Subcutaneous abdominal adipose tissue (tissue), 5 donors: ENCODE measurements at regions not wholly inside any gene's neighbourhood (a gene's known extent, or its start where the extent isn't known, plus 50 kb on each side); places are given as distances from the start of the nearest gene placed in this dataset.

Source experiments
- H3K27ac ChIP-seq: one replicate; pipeline ENCODE4 v1.7.0; 2013; ENCODE audit warnings: low read depth, mild to moderate bottlenecking, inconsistent platforms, low read length, moderate library complexity
- H3K27me3 ChIP-seq, 5 donors: one replicate each; pipeline ENCODE4 v1.7.0; 2013; ENCODE audit warnings: low read length in 5 of 5, inconsistent platforms in 1 of 5; ENCODE audit not compliant: control insufficient read depth in 5 of 5, insufficient read depth in 4 of 5
- H3K36me3 ChIP-seq, 5 donors: one replicate each; pipeline ENCODE4 v1.7.0; 2013; ENCODE audit warnings: low read length in 5 of 5; ENCODE audit not compliant: control insufficient read depth in 5 of 5, insufficient read depth in 5 of 5
- H3K4me1 ChIP-seq, 5 donors: one replicate each; pipeline ENCODE4 v1.7.0; 2013; ENCODE audit warnings: low read length in 5 of 5, mild to moderate bottlenecking in 3 of 5, moderate library complexity in 1 of 5; ENCODE audit not compliant: control insufficient read depth in 5 of 5, insufficient read depth in 5 of 5
- H3K4me3 ChIP-seq, 5 donors: one replicate each; pipeline ENCODE4 v1.7.0; 2013; ENCODE audit warnings: low read length in 5 of 5, low read depth in 1 of 5
- H3K9ac ChIP-seq, 5 donors: one replicate each; pipeline ENCODE4 v1.7.0; 2013; ENCODE audit warnings: low read length in 5 of 5, mild to moderate bottlenecking in 4 of 5, moderate library complexity in 3 of 5
- H3K9me3 ChIP-seq, 5 donors: one replicate each; pipeline ENCODE4 v1.7.0; 2013; ENCODE audit warnings: low read length in 5 of 5; ENCODE audit not compliant: control insufficient read depth in 5 of 5
- donor health status: healthy.
- donor health status: healthy.
- donor health status: healthy.
- donor health status: healthy.
- donor health status: healthy.

- H3K9ac ChIP-seq = no peak overlapping the region
- peaks cover 0 to 7% (median 0%) of the 10 kb centered on the region in 5 donors for H3K9me3 ChIP-seq
- H3K27me3 ChIP-seq = no peaks in the 10 kb centered on the region
- no peak overlapping the region for H3K27ac ChIP-seq
- H3K4me1 ChIP-seq = no peaks in the 10 kb centered on the region
- no peak overlapping the region for H3K4me3 ChIP-seq
- H3K36me3 ChIP-seq = no peaks in the 10 kb centered on the region
Measured at GRCh38 chr6:3545156-3545555, 88.3 kb upstream of the SLC22A23 start.

DNA sequence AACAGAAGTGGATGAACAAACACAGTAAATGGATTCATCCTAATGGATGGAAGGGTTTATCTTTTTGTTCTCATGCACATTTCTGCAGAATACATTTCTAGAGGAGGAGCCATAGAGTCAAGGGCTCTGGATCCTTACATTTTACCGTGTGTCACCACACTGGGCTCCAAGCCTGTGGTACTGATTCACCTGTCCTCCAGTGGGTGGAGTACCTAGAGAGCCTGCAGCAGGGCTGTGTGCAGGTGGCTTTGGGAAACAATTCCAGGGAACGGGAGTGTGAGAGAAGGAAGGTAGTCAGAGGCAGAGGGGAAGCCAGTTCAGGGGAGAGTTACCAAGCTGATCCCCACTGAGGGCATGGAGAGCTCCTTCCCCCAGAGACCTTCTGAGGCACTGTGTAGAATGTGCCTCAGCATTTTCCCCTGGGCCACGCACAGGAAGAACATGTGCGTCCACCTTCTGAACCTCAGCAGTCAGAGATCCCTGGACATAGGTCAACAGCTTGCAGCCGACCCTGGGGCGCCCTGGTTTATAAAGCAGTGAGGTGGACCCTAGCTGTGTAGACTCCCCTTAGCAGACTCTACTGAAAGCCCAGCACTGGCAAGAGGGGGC lies 85.3 kb upstream of the SLC22A23 start:
- Histone ChIP-seq H3K4me3 (no peak overlapping the region), H3K9me3 (no peaks in the 10 kb centered on the region), H3K9ac (no peak overlapping the region), H3K27me3 (peaks cover 0 to 4% (median 0%) of the 10 kb centered on the region in 5 donors), H3K27ac (no peak overlapping the region), H3K4me1 (no peaks in the 10 kb centered on the region), H3K36me3 (no peaks in the 10 kb centered on the region)

- no peak overlapping the region for H3K9ac ChIP-seq
- H3K27ac ChIP-seq = no peak overlapping the region
- H3K27me3 ChIP-seq = peaks cover 0 to 5% (median 0%) of the 10 kb centered on the region in 5 donors
- H3K4me3 ChIP-seq = no peak overlapping the region
- no peaks in the 10 kb centered on the region for H3K4me1 ChIP-seq
- no peaks in the 10 kb centered on the region for H3K36me3 ChIP-seq
- no peaks in the 10 kb centered on the region for H3K9me3 ChIP-seq
Measured at GRCh38 chr6:3541006-3541585, 84.2 kb upstream of the SLC22A23 start.

GRCh38 chr6:3540253-3540820 lies 83.5 kb upstream of the SLC22A23 start:
- no peaks in the 10 kb centered on the region for H3K36me3 ChIP-seq
- no peaks in the 10 kb centered on the region for H3K9me3 ChIP-seq
- no peak overlapping the region for H3K4me3 ChIP-seq
- H3K9ac ChIP-seq = no peak overlapping the region
- no peak overlapping the region for H3K27ac ChIP-seq
- H3K27me3 ChIP-seq = peaks cover 0 to 9% (median 0%) of the 10 kb centered on the region in 5 donors
- H3K4me1 ChIP-seq = no peaks in the 10 kb centered on the region

DNA sequence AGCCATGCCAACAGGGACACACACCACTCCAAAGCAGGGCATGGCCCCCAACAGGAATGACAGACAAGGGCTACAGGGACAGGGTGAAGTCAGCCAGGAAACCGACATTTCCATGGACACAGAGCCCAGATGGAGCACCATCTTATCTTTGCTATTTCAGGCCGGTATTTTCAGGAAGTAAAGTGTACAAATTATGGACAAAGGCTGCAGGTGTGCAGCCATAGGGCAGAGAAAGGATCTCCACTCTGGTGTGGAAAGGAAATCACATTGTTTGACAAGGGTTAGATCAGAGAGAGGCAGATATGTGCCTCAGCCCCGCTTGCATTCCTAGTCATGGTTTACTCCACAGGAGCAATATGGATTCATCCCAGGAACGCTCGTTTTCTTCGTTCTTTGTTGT lies 81.7 kb upstream of the SLC22A23 start:
- Histone ChIP-seq H3K4me1 (no peaks in the 10 kb centered on the region), H3K9ac (no peak overlapping the region), H3K9me3 (no peaks in the 10 kb centered on the region), H3K36me3 (no peaks in the 10 kb centered on the region), H3K27ac (no peak overlapping the region), H3K27me3 (peaks cover 0 to 9% (median 0%) of the 10 kb centered on the region in 5 donors), H3K4me3 (no peak overlapping the region)

DNA sequence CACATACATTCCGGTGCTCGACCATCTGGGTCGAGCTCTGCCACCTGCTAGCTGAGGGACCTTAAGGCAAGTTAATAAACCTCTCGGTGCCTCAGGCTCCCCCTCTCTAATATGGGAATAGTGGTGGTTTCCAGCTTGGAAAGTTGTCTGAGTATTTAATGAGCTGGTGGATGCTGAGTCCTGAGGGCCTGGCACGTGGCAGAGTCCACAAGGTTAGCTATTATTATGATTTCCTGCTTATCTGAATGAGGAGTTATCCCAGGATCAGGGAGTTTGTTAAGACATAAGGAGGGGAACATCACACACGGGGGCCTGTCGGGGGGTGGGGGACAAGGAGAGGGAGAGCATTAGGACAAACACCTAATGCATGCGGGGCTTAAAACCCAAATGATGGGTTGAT lies 80.1 kb upstream of the SLC22A23 start:
- Histone ChIP-seq H3K4me1 (no peaks in the 10 kb centered on the region), H3K36me3 (no peaks in the 10 kb centered on the region), H3K9ac (no peak overlapping the region)

DNA sequence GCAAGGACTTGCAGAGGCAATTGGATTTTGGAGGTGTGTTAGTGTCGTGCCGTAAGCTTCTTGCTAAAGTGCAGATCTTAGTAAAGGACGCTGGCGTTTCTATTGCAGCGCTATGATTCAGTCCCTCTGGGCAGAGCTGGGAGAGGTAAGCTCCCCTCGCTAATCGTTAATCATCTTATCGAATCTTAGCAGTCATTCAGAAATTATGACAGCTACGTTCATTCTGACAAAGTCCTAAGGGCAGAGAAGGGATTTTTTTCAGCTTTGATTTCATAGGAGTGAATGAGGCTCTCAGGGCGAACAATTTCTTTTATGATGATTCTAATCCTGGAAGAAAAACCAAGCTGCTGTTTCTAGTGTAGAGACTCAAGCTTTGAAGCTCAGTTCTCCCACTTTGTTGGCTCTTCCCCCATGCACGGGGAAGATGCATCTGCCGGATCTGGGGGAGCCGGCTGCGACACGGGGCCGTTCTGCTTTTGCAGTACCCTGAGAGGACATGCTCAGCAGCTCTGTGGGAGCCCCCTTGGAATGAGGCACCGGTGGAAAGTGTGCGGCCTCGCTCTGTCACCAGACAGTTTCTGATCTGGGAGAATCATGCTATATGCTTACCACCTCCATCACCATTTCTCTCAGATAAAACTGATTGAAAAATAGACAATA lies 79.1 kb upstream of the SLC22A23 start:
- Histone ChIP-seq H3K4me1 (no peaks in the 10 kb centered on the region), H3K27ac (no peak overlapping the region), H3K4me3 (no peak overlapping the region), H3K9ac (no peak overlapping the region), H3K9me3 (peaks cover 0 to 4% (median 0%) of the 10 kb centered on the region in 5 donors), H3K36me3 (no peaks in the 10 kb centered on the region), H3K27me3 (peaks cover 0 to 9% (median 0%) of the 10 kb centered on the region in 5 donors)

More for the DNA sequence above, 80.1 kb upstream of the SLC22A23 start:
- H3K27ac ChIP-seq = no peak overlapping the region
- no peak overlapping the region for H3K4me3 ChIP-seq
- H3K27me3 ChIP-seq = peaks cover 0 to 9% (median 0%) of the 10 kb centered on the region in 5 donors
- H3K9me3 ChIP-seq = peaks cover 0 to 4% (median 0%) of the 10 kb centered on the region in 5 donors

- no peak overlapping the region for H3K9ac ChIP-seq
- H3K36me3 ChIP-seq = no peaks in the 10 kb centered on the region
- no peaks in the 10 kb centered on the region for H3K4me1 ChIP-seq
- no peak overlapping the region for H3K4me3 ChIP-seq
- H3K27me3 ChIP-seq = peaks cover 0 to 9% (median 0%) of the 10 kb centered on the region in 5 donors
- H3K9me3 ChIP-seq = peaks cover 0 to 4% (median 0%) of the 10 kb centered on the region in 5 donors
- no peak overlapping the region for H3K27ac ChIP-seq
Measured at GRCh38 chr6:3535033-3535775, 78.4 kb upstream of the SLC22A23 start.

DNA sequence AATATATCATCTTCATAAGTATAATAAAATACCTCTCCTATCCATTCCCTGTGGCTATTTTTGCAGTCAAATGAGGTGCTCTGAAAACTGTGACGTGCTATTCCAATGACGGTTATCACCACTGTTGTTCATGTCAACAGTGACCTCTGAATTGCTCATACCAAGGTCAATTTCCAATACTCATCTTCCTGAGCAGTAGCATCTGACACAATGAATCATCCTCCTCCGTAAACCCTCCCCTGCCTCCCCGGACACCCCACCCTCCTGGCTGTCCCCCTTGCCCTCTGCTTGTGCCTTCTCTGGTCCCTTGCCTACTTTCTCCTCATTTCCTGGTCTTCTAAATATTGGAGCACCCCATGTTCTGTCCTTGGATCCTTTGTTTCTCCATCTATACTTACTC lies 77.7 kb upstream of the SLC22A23 start:
- no peak overlapping the region for H3K9ac ChIP-seq
- peaks cover 0 to 4% (median 0%) of the 10 kb centered on the region in 5 donors for H3K9me3 ChIP-seq
- peaks cover 0 to 9% (median 0%) of the 10 kb centered on the region in 5 donors for H3K27me3 ChIP-seq
- no peak overlapping the region for H3K27ac ChIP-seq
- no peaks in the 10 kb centered on the region for H3K4me1 ChIP-seq
- H3K36me3 ChIP-seq = no peaks in the 10 kb centered on the region
- no peak overlapping the region for H3K4me3 ChIP-seq
